ENCODE measurements at regions not wholly inside any gene's neighbourhood (a gene's known extent, or its start where the extent isn't known, plus 50 kb on each side); places are given as distances from the start of the nearest gene placed in this dataset.

DNA sequence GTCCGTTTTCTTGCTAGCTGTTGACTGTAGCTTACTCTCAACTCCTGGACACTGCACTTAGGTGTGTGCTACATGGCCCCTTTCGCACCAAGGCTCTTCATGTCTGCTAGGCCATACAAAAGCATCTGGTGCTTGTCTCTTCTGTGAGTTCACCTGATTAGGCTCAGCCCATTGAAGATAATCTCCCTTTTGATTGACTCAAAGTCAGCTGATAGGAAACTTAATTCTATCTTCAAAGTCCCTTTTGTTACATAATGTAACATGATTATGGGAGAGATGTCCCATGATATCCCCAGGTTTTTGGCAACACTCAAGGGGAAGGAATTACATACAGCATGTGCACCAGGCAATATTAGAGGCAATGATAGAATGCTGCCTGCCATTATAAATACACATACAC is 263.0 kb upstream of the JAG1 start (continued):
- TF ChIP-seq, protein P1, sequence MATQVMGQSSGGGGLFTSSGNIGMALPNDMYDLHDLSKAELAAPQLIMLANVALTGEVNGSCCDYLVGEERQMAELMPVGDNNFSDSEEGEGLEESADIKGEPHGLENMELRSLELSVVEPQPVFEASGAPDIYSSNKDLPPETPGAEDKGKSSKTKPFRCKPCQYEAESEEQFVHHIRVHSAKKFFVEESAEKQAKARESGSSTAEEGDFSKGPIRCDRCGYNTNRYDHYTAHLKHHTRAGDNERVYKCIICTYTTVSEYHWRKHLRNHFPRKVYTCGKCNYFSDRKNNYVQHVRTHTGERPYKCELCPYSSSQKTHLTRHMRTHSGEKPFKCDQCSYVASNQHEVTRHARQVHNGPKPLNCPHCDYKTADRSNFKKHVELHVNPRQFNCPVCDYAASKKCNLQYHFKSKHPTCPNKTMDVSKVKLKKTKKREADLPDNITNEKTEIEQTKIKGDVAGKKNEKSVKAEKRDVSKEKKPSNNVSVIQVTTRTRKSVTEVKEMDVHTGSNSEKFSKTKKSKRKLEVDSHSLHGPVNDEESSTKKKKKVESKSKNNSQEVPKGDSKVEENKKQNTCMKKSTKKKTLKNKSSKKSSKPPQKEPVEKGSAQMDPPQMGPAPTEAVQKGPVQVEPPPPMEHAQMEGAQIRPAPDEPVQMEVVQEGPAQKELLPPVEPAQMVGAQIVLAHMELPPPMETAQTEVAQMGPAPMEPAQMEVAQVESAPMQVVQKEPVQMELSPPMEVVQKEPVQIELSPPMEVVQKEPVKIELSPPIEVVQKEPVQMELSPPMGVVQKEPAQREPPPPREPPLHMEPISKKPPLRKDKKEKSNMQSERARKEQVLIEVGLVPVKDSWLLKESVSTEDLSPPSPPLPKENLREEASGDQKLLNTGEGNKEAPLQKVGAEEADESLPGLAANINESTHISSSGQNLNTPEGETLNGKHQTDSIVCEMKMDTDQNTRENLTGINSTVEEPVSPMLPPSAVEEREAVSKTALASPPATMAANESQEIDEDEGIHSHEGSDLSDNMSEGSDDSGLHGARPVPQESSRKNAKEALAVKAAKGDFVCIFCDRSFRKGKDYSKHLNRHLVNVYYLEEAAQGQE (IDR thresholded peaks at IDR 0.05; ENCODE audit: unreplicated experiment) = no peak
- TF ChIP-seq EZH2phosphoT487 (IDR thresholded peaks at IDR 0.05; ENCODE audit: unreplicated experiment) (no peak), POLR2AphosphoS5 (IDR thresholded peaks at IDR 0.05; ENCODE audit: low read depth) (no peak), JUNB (IDR thresholded peaks at IDR 0.05; ENCODE audit: unreplicated experiment) (no peak)
- TF ChIP-seq, protein P2, sequence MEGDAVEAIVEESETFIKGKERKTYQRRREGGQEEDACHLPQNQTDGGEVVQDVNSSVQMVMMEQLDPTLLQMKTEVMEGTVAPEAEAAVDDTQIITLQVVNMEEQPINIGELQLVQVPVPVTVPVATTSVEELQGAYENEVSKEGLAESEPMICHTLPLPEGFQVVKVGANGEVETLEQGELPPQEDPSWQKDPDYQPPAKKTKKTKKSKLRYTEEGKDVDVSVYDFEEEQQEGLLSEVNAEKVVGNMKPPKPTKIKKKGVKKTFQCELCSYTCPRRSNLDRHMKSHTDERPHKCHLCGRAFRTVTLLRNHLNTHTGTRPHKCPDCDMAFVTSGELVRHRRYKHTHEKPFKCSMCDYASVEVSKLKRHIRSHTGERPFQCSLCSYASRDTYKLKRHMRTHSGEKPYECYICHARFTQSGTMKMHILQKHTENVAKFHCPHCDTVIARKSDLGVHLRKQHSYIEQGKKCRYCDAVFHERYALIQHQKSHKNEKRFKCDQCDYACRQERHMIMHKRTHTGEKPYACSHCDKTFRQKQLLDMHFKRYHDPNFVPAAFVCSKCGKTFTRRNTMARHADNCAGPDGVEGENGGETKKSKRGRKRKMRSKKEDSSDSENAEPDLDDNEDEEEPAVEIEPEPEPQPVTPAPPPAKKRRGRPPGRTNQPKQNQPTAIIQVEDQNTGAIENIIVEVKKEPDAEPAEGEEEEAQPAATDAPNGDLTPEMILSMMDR (conservative IDR thresholded peaks at IDR 0.05; ENCODE audit: low read depth in 2 of 2) = no peak

DNA sequence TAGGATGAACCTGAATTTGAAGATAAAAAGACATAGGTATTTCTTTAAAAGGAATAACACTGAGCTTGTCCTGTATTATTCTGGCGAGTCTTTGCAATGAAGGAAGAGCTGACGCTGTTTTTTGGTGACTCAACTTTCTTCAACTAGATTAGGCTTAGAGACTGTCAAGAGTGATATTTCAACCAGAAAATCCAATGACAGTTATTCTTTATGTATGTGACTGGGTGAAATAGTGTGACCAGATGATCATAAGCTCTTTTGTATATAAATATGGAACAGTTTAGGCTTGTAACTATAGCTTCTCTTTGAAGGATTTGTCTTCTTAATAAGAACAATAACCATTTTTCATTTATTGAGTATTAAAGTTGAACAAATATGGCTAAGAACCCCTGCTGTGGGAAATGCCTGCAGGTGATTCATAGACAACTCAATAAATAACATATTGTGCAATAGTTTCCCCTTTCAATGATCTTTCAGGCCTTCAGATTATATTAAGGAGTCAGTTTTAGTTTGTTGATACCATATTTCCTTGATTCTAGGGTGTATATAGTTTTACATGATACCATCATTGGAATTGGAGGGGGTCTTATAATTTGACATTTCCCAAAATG is 265.6 kb upstream of the JAG1 start:
- DNase-seq (ENCODE audit: low spot score) = no peak
- Histone ChIP-seq H3K79me2 (replicated peaks; ENCODE audit: insufficient read depth) (no peaks in the 10 kb centered on the region), H2AFZ (no peak overlapping the region), H3K4me2 (no peak overlapping the region), H3K4me3 (no peak overlapping the region), H3K36me3 (ENCODE audit: insufficient read depth) (no peaks in the 10 kb centered on the region), H3K4me1 (ENCODE audit: insufficient read depth) (no peaks in the 10 kb centered on the region), H4K20me1 (replicated peaks; ENCODE audit: insufficient read depth) (no peaks in the 10 kb centered on the region), H3K9me2 (ENCODE audit: insufficient read depth) (peaks cover 4% of the 10 kb centered on the region), H3K27me3 (ENCODE audit: insufficient read depth) (no peaks in the 10 kb centered on the region), H3F3A (replicated peaks; ENCODE audit: low read depth) (no peaks in the 10 kb centered on the region), H3K27ac (ENCODE audit: low read depth) (no peak overlapping the region)
- no peak overlapping the region for H3K4me3 Mint-ChIP-seq
- no peak overlapping the region for H3K27ac Mint-ChIP-seq
- no peaks in the 10 kb centered on the region for H3K4me1 Mint-ChIP-seq
- H3K9me3 Mint-ChIP-seq = no peaks in the 10 kb centered on the region
- no peaks in the 10 kb centered on the region for H3K36me3 Mint-ChIP-seq (ENCODE audit: low read depth)
- no peaks in the 10 kb centered on the region for H3K27me3 Mint-ChIP-seq (ENCODE audit: insufficient read depth, low read depth, poor library complexity)
- no peak for ATAC-seq
- TF ChIP-seq, protein P3, sequence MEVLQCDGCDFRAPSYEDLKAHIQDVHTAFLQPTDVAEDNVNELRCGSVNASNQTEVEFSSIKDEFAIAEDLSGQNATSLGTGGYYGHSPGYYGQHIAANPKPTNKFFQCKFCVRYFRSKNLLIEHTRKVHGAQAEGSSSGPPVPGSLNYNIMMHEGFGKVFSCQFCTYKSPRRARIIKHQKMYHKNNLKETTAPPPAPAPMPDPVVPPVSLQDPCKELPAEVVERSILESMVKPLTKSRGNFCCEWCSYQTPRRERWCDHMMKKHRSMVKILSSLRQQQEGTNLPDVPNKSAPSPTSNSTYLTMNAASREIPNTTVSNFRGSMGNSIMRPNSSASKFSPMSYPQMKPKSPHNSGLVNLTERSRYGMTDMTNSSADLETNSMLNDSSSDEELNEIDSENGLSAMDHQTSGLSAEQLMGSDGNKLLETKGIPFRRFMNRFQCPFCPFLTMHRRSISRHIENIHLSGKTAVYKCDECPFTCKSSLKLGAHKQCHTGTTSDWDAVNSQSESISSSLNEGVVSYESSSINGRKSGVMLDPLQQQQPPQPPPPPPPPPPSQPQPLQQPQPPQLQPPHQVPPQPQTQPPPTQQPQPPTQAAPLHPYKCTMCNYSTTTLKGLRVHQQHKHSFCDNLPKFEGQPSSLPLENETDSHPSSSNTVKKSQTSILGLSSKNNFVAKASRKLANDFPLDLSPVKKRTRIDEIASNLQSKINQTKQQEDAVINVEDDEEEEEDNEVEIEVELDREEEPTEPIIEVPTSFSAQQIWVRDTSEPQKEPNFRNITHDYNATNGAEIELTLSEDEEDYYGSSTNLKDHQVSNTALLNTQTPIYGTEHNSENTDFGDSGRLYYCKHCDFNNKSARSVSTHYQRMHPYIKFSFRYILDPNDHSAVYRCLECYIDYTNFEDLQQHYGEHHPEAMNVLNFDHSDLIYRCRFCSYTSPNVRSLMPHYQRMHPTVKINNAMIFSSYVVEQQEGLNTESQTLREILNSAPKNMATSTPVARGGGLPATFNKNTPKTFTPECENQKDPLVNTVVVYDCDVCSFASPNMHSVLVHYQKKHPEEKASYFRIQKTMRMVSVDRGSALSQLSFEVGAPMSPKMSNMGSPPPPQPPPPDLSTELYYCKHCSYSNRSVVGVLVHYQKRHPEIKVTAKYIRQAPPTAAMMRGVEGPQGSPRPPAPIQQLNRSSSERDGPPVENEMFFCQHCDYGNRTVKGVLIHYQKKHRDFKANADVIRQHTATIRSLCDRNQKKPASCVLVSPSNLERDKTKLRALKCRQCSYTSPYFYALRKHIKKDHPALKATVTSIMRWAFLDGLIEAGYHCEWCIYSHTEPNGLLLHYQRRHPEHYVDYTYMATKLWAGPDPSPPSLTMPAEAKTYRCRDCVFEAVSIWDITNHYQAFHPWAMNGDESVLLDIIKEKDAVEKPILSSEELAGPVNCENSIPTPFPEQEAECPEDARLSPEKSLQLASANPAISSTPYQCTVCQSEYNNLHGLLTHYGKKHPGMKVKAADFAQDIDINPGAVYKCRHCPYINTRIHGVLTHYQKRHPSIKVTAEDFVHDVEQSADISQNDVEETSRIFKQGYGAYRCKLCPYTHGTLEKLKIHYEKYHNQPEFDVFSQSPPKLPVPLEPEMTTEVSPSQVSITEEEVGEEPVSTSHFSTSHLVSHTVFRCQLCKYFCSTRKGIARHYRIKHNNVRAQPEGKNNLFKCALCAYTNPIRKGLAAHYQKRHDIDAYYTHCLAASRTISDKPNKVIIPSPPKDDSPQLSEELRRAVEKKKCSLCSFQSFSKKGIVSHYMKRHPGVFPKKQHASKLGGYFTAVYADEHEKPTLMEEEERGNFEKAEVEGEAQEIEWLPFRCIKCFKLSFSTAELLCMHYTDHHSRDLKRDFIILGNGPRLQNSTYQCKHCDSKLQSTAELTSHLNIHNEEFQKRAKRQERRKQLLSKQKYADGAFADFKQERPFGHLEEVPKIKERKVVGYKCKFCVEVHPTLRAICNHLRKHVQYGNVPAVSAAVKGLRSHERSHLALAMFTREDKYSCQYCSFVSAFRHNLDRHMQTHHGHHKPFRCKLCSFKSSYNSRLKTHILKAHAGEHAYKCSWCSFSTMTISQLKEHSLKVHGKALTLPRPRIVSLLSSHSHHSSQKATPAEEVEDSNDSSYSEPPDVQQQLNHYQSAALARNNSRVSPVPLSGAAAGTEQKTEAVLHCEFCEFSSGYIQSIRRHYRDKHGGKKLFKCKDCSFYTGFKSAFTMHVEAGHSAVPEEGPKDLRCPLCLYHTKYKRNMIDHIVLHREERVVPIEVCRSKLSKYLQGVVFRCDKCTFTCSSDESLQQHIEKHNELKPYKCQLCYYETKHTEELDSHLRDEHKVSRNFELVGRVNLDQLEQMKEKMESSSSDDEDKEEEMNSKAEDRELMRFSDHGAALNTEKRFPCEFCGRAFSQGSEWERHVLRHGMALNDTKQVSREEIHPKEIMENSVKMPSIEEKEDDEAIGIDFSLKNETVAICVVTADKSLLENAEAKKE (CRISPR knock-in tag; IDR thresholded peaks at IDR 0.05) = no peak
- TF ChIP-seq, protein P1 (IDR thresholded peaks at IDR 0.05; ENCODE audit: unreplicated experiment) = no peak
- no peak for TF ChIP-seq STAT1 (IDR thresholded peaks at IDR 0.05; ENCODE audit: unreplicated experiment)
- TF ChIP-seq POLR2AphosphoS5 (IDR thresholded peaks at IDR 0.05; ENCODE audit: low read depth) = no peak
- no peak for TF ChIP-seq CREB1 (CRISPR knock-in tag; IDR thresholded peaks at IDR 0.05; ENCODE audit: low read depth)

Measured in GM23338 (cell line).